ENCODE measurements at regions not wholly inside any gene's neighbourhood (a gene's known extent, or its start where the extent isn't known, plus 50 kb on each side); places are given as distances from the start of the nearest gene placed in this dataset.
A peak's percentile ranks its signal among the peaks of the same experiment; 100 is the strongest.

DNA sequence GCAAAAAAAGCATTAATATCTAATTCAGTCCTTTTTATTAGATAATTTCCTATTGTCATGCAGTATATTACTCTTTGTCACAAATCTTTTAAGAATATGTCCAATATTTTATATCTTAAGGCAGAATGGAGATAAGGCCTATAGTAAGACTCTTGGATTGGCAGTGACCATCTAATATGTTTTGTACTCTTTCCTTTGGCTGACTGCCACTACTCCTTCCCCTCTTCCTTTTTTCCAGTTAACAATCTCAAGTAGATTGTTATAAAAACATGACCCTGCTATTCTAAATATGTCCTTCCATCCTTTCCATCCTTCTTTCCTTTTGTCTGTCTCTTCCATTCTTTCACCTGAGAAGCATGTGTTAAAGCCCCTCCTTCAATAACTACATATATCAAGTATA lies 92.8 kb upstream of the TMEM168 start:
- no peak for DNase-seq (ENCODE audit: low spot score)

- DNase-seq (ENCODE audit: low spot score), result no peak
Observed at GRCh38 chr7:112882511-112882910, 92.3 kb upstream of the TMEM168 start.

GRCh38 chr7:112882022-112882421 lies 91.8 kb upstream of the TMEM168 start:
- no peak for DNase-seq (ENCODE audit: low spot score)

DNA sequence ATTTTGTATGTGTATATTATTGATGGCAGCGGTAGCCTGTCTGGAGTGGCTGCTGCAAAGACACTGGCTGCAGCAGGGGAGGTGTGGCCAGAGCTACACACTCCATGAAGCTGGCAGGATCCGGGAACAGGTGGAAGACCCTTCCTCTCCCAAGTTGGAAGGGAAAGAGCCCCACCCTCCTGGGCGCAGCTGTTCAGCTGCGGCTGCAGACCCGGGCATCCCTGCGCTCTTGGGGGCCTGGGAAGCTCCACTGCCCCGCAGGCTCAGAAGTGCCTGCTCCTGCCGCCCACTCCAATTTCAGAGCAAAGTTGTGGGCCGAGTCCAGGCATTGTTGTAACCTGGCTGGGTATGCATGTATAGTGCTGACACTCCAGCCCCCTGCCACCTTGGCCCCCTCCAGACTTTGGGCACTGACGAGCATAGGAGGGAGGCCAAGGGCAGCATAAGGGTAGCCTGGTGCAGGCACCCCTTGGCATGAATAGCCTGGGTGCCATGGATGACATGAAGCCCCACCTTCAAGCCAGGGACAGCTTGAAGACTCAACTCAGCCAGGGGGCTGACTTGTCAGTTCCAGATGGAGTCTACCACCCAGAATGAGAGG lies 90.7 kb upstream of the TMEM168 start:
- no peak for DNase-seq (ENCODE audit: low spot score)

- no peak for DNase-seq (ENCODE audit: low spot score)
Observed at GRCh38 chr7:112877691-112878460, 87.7 kb upstream of the TMEM168 start.

DNA sequence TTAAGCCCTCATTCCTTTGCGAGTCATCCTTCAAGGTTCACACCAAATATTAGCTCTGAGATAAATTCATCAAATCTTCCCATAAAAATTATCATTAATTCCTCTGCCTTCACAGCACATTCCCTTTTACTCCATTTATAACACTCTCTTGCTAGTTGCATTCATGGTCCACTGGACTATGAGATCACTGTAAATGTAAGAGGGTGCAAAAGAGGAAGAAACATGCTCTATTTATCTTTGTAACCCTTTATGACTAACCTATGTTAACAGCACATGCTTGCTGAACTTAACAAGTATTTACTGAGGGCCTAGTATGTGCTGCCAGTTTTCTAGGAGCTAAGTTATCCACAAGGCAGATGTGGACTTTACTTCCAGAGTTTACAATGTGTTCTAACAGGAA lies 86.7 kb upstream of the TMEM168 start:
- DNase-seq (ENCODE audit: low spot score), result no peak

DNA sequence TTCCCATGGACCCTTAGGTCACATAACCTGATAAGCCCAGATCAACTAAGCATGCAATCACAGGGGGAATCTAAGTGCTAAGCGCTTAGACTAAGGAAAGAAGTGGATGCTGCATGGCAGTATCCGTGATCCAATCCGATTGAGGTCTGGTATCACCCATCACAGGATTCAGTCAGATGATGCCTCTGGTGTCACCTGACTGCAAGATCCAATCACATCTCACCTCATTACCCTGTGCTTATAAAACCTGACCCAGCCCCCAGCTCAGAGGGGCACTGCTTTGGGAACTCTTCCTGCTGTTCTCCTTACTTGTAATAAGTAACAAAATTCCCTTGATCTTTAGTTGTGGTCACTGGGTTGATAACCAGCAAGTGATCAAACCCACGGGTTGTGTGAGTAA lies 84.7 kb upstream of the TMEM168 start:
- no peak for DNase-seq (ENCODE audit: low spot score)

DNA sequence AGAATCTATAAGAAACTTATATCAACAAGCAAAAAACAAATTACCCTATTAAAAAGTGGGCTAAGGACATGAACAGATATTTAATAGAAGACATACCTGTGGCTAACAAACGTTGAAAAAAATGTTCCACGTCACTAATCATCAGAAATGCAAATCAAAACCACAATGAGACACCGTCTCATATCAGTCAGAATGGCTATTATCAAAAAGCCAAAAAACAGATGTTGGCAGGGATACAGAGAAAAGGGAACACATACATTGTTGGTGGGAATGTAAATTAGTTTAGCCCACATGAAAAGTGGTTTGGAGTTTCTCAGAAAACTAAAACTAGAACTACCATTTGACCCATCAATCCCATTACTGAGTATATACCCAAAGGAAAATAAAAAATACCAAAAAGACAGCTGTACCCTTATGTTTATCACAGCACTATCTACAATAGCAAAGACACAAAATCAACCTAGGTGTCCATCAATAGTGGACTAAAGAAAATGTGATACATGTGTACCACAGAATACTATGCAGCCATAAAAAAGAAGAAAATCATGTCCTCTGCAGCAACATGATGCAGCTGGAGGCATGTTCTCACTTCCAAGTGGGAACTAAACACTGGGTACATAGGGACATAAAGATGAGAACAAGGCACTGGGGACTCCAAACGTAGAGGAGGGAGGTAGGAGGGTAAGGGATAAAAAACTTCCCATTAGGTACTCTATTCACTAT lies 83.8 kb upstream of the TMEM168 start:
- DNase-seq (ENCODE audit: low spot score), result no peak

GRCh38 chr7:112869111-112869774 lies 79.0 kb upstream of the TMEM168 start:
- DNase-seq (ENCODE audit: low spot score), result peak; percentile 55

DNA sequence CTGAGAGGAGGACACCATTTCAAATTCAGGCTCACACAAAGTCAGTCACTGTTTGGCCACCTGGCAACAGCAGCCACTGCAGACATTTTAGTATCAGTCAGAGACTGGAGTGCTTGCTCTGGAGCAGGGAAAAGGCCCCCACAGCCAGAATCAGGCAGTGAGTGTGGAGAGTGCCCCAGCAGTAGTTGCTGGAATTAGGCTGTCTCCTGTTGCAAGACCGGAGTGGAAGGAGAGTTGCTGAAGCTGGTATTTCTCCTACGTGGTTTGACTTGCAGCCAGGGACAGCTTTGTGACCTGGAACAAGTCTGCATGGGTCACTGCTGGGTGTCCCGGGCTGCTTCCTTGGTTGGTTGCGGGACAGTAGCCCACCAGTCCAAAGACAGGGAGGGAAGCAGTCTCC lies 78.4 kb upstream of the TMEM168 start:
- DNase-seq (ENCODE audit: low spot score), result no peak

GRCh38 chr7:112866424-112866823 lies 76.2 kb upstream of the TMEM168 start:
- no peak for DNase-seq (ENCODE audit: low spot score)

GRCh38 chr7:112864380-112864779 lies 74.2 kb upstream of the TMEM168 start:
- no peak for DNase-seq (ENCODE audit: low spot score)

- DNase-seq (ENCODE audit: low spot score), result no peak
Observed at GRCh38 chr7:112858838-112859237, 68.6 kb upstream of the TMEM168 start.

GRCh38 chr7:112855227-112855626 lies 65.0 kb upstream of the TMEM168 start:
- no peak for DNase-seq (ENCODE audit: low spot score)

GRCh38 chr7:112854169-112854568 lies 64.0 kb upstream of the TMEM168 start:
- no peak for DNase-seq (ENCODE audit: low spot score)

GRCh38 chr7:112853422-112853821 lies 63.2 kb upstream of the TMEM168 start:
- no peak for DNase-seq (ENCODE audit: low spot score)

DNA sequence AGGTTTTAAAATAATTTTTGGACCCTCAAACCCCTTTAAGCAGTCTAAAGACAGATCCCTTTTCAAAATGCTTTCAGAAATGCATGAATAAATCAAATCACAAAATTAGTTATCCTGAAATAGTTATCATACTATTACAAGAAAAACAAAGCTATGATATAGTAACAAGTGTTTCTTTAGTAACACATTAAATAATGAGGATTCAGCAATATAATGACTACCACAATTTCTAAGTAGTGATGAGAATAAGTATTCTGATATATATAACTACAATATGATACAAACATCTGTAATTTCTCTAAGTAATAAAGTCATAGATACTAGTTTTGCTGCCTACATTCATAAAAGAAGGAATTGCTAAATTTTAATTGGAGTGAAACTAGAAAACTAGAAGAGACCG lies 53.0 kb upstream of the TMEM168 start:
- no peak for DNase-seq (ENCODE audit: low spot score)
